22Rv1 (cell line): ENCODE measurements at regions not wholly inside any gene's neighbourhood (a gene's known extent, or its start where the extent isn't known, plus 50 kb on each side); places are given as distances from the start of the nearest gene placed in this dataset.

Experiments used
- CTCF ChIP-seq: fragments of 450-650 bp; IDR thresholded peaks from 2 replicates; pipeline ENCODE4 v1.5.1; 2017; ENCODE audit warnings: mild to moderate bottlenecking
- ZFX ChIP-seq: fragments of 450-650 bp; IDR thresholded peaks from 2 replicates; pipeline ENCODE4 v1.6.1; 2017; ENCODE audit warnings: antibody characterized with exemption, borderline replicate concordance

- TF ChIP-seq CTCF (no peak), ZFX (no peak)
Observed at GRCh38 chr16:22681554-22682291, 132.2 kb upstream of the HS3ST2 start.
